ENCODE measurements at regions not wholly inside any gene's neighbourhood (a gene's known extent, or its start where the extent isn't known, plus 50 kb on each side); places are given as distances from the start of the nearest gene placed in this dataset.

DNA sequence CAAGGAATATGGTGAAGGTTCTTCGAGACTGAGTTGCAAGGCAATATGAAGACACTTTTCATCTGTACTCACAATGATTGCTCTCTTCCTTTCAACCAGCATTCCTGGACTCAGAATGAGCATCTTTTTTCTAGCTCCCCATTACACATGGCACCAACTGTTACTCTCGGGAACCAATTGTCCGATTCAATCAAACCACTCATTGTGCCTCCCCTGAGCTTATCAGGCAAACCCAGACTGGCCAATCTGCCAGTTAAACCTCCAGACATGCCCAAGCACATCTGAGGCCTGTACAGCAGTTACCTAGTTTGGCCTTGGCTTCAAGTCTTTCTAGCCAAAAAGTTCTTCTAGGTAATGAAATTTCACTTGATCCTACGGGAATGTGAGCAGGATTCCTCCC lies 164.1 kb downstream of the ID4 start:
- TF ChIP-seq, protein P1, sequence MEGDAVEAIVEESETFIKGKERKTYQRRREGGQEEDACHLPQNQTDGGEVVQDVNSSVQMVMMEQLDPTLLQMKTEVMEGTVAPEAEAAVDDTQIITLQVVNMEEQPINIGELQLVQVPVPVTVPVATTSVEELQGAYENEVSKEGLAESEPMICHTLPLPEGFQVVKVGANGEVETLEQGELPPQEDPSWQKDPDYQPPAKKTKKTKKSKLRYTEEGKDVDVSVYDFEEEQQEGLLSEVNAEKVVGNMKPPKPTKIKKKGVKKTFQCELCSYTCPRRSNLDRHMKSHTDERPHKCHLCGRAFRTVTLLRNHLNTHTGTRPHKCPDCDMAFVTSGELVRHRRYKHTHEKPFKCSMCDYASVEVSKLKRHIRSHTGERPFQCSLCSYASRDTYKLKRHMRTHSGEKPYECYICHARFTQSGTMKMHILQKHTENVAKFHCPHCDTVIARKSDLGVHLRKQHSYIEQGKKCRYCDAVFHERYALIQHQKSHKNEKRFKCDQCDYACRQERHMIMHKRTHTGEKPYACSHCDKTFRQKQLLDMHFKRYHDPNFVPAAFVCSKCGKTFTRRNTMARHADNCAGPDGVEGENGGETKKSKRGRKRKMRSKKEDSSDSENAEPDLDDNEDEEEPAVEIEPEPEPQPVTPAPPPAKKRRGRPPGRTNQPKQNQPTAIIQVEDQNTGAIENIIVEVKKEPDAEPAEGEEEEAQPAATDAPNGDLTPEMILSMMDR (conservative IDR thresholded peaks at IDR 0.05): no peak
- no peak for TF ChIP-seq ZFX (IDR thresholded peaks at IDR 0.05)

Data from C4-2B (cell line).